Smooth muscle cell (in vitro differentiated cells): ENCODE measurements at regions not wholly inside any gene's neighbourhood (a gene's known extent, or its start where the extent isn't known, plus 50 kb on each side); places are given as distances from the start of the nearest gene placed in this dataset.

Experiments used
- DNase-seq: peaks from one replicate; lab custom pipeline; 2025; ENCODE audit not compliant: unreplicated experiment; lab: John Stamatoyannopoulos, UW
- H2AFZ ChIP-seq: fragments of 200-600 bp; sonication (generic); 2 replicates; pipeline ENCODE4 v1.6.0; 2016; ENCODE audit warnings: antibody characterized with exemption, low read depth, mild to moderate bottlenecking
- H3F3A ChIP-seq: fragments of 200-600 bp; sonication (generic); 2 replicates; pipeline ENCODE4 v1.6.0; 2017; ENCODE audit warnings: antibody characterized with exemption, low read depth
- H3K27ac ChIP-seq: fragments of 200-600 bp; sonication (generic); 2 replicates; pipeline ENCODE4 v1.5.1; 2016; ENCODE audit warnings: low read depth, mild to moderate bottlenecking
- H3K27me3 ChIP-seq: fragments of 200-600 bp; sonication (generic); 2 replicates; pipeline ENCODE4 v1.6.1; 2016; ENCODE audit warnings: low read depth, mild to moderate bottlenecking
- H3K36me3 ChIP-seq: fragments of 200-600 bp; sonication (generic); 2 replicates; pipeline ENCODE4 v1.5.1; 2016; ENCODE audit warnings: low read depth
- H3K4me1 ChIP-seq: fragments of 200-600 bp; sonication (generic); 2 replicates; pipeline ENCODE4 v1.5.1; 2016; ENCODE audit warnings: low read depth
- H3K4me2 ChIP-seq: fragments of 200-600 bp; sonication (generic); 2 replicates; pipeline ENCODE4 v1.6.0; 2016; ENCODE audit warnings: mild to moderate bottlenecking
- H3K4me3 ChIP-seq: fragments of 200-600 bp; sonication (generic); 2 replicates; pipeline ENCODE4 v1.5.1; 2016; ENCODE audit warnings: mild to moderate bottlenecking
- H3K79me2 ChIP-seq: fragments of 200-600 bp; sonication (generic); 2 replicates; pipeline ENCODE4 v1.6.0; 2016; ENCODE audit warnings: low read depth, mild to moderate bottlenecking
- H3K9ac ChIP-seq: fragments of 200-600 bp; sonication (generic); 2 replicates; pipeline ENCODE4 v1.6.0; 2016; ENCODE audit warnings: low read depth
- H3K9me3 ChIP-seq: fragments of 200-600 bp; sonication (generic); replicated peaks from 2 replicates; pipeline ENCODE4 v1.5.1; 2016; ENCODE audit warnings: low read depth
- H4K20me1 ChIP-seq: fragments of 200-600 bp; sonication (generic); 2 replicates; pipeline ENCODE4 v1.6.0; 2016; ENCODE audit warnings: low read depth
- CTCF ChIP-seq: fragments of 200-600 bp; sonication (generic); IDR thresholded peaks from 2 replicates; pipeline ENCODE4 v1.5.1; 2017; ENCODE audit warnings: borderline replicate concordance, mild to moderate bottlenecking, antibody characterized with exemption; ENCODE audit not compliant: insufficient read depth, poor library complexity, severe bottlenecking
- WGBS: methylation state at CpG from one replicate; pipeline ENCODE4 v1.1.7; 2016; ENCODE audit warnings: low lambda C conversion rate; 5-methylcytosine and 5-hydroxymethylcytosine counted together

- Histone ChIP-seq H2AFZ (no peak overlapping the region), H3K4me3 (no peak overlapping the region), H3K4me1 (peaks cover 17% of the 10 kb centered on the region), H3K27me3 (no peaks in the 10 kb centered on the region), H3K36me3 (no peaks in the 10 kb centered on the region), H3F3A (peaks cover 9% of the 10 kb centered on the region), H3K9ac (no peak overlapping the region), H3K79me2 (no peaks in the 10 kb centered on the region), H3K27ac (no peak overlapping the region), H3K9me3 (no peaks in the 10 kb centered on the region), H4K20me1 (no peaks in the 10 kb centered on the region), H3K4me2 (no peak overlapping the region)
- DNase-seq = no peak
- 81% methylated on average over 1 of the region's 1 CpG for WGBS
- no peak for TF ChIP-seq CTCF
Measured at GRCh38 chr3:24709956-24710355, 215.3 kb upstream of the THRB start.

GRCh38 chr3:24713516-24713915, 218.9 kb upstream of the THRB start:
- 73% methylated on average over 2 of the region's 2 CpGs for WGBS
- Histone ChIP-seq H3K9ac (no peak overlapping the region), H3K27me3 (no peaks in the 10 kb centered on the region)

GRCh38 chr3:24714436-24714835, 219.8 kb upstream of the THRB start:
- peak overlapping the region; percentile 15 for H3K4me2 ChIP-seq
- H3K27ac ChIP-seq = no peak overlapping the region
- H3K9me3 ChIP-seq = no peaks in the 10 kb centered on the region
- no peak overlapping the region for H3K4me3 ChIP-seq
- no peaks in the 10 kb centered on the region for H3F3A ChIP-seq
- H3K27me3 ChIP-seq = no peaks in the 10 kb centered on the region
- no peaks in the 10 kb centered on the region for H3K36me3 ChIP-seq
- no peaks in the 10 kb centered on the region for H3K79me2 ChIP-seq
- peaks cover 13% of the 10 kb centered on the region for H3K4me1 ChIP-seq
- H4K20me1 ChIP-seq = no peaks in the 10 kb centered on the region
- no peak for TF ChIP-seq CTCF
- H3K9ac ChIP-seq = no peak overlapping the region
- no peak overlapping the region for H2AFZ ChIP-seq
- no peak for DNase-seq

More at GRCh38 chr3:24713516-24713915, 218.9 kb upstream of the THRB start:
- Histone ChIP-seq H3K9me3 (no peaks in the 10 kb centered on the region), H3K4me1 (peaks cover 13% of the 10 kb centered on the region), H3K79me2 (no peaks in the 10 kb centered on the region), H3F3A (no peaks in the 10 kb centered on the region), H2AFZ (no peak overlapping the region), H3K27ac (peak overlapping the region; percentile 45), H3K36me3 (no peaks in the 10 kb centered on the region), H3K4me2 (peak overlapping the region; percentile 15), H3K4me3 (no peak overlapping the region), H4K20me1 (no peaks in the 10 kb centered on the region)
- TF ChIP-seq CTCF = no peak
- DNase-seq = no peak

GRCh38 chr3:24715171-24715792, 220.6 kb upstream of the THRB start:
- TF ChIP-seq CTCF = no peak
- Histone ChIP-seq H3F3A (no peaks in the 10 kb centered on the region), H3K4me3 (no peak overlapping the region), H4K20me1 (no peaks in the 10 kb centered on the region), H3K36me3 (no peaks in the 10 kb centered on the region), H3K79me2 (no peaks in the 10 kb centered on the region), H3K9ac (no peak overlapping the region), H2AFZ (no peak overlapping the region), H3K27ac (no peak overlapping the region), H3K9me3 (no peaks in the 10 kb centered on the region), H3K4me2 (no peak overlapping the region), H3K4me1 (peaks cover 13% of the 10 kb centered on the region), H3K27me3 (no peaks in the 10 kb centered on the region)
- 87% methylated on average over 5 of the region's 5 CpGs for WGBS
- no peak for DNase-seq
